Loucy (cell line): ENCODE measurements at regions not wholly inside any gene's neighbourhood (a gene's known extent, or its start where the extent isn't known, plus 50 kb on each side); places are given as distances from the start of the nearest gene placed in this dataset.

ENCODE experiments used
- H2AFZ ChIP-seq: fragments of 200-600 bp; sonication (generic); 2 replicates; pipeline ENCODE4 v1.6.0; 2016; ENCODE audit warnings: antibody characterized with exemption, mild to moderate bottlenecking, low read length, moderate library complexity
- H3F3A ChIP-seq: fragments of 200-600 bp; 2 replicates; pipeline ENCODE4 v1.6.0; 2016; ENCODE audit warnings: antibody characterized with exemption, low read depth, mild to moderate bottlenecking
- H3K27me3 ChIP-seq: fragments of 200-600 bp; sonication (generic); 2 replicates; pipeline ENCODE4 v1.6.1; 2014; ENCODE audit warnings: low read length, mild to moderate bottlenecking; ENCODE audit not compliant: insufficient read depth, poor library complexity, severe bottlenecking
- H3K36me3 ChIP-seq: fragments of 200-600 bp; sonication (generic); 2 replicates; pipeline ENCODE4 v1.6.1; 2016; ENCODE audit warnings: low read length; ENCODE audit not compliant: insufficient read depth
- H3K4me1 ChIP-seq: fragments of 200-600 bp; sonication (generic); 2 replicates; pipeline ENCODE4 v1.5.1; 2014; ENCODE audit warnings: low read length, mild to moderate bottlenecking; ENCODE audit not compliant: insufficient read depth, poor library complexity, severe bottlenecking
- H3K4me2 ChIP-seq: fragments of 200-600 bp; sonication (generic); 2 replicates; pipeline ENCODE4 v1.6.0; 2014; ENCODE audit warnings: antibody characterized with exemption, low read length, low read depth, mild to moderate bottlenecking; ENCODE audit not compliant: poor library complexity, severe bottlenecking
- H3K4me3 ChIP-seq: fragments of 200-600 bp; sonication (generic); 2 replicates; pipeline ENCODE4 v1.5.1; 2014; ENCODE audit warnings: low read length, mild to moderate bottlenecking, mixed read lengths; ENCODE audit not compliant: poor library complexity, severe bottlenecking
- H3K79me2 ChIP-seq: fragments of 200-600 bp; sonication (generic); 2 replicates; pipeline ENCODE4 v1.6.1; 2014; ENCODE audit warnings: low read length; ENCODE audit not compliant: insufficient read depth
- H3K9ac ChIP-seq: fragments of 200-600 bp; sonication (generic); 2 replicates; pipeline ENCODE4 v1.6.0; 2014; ENCODE audit warnings: mild to moderate bottlenecking, low read depth, low read length, moderate library complexity; ENCODE audit not compliant: poor library complexity, severe bottlenecking
- H3K9me2 ChIP-seq: fragments of 200-600 bp; sonication (generic); replicated peaks from 2 replicates; pipeline ENCODE4 v1.6.1; 2016; ENCODE audit warnings: low read depth, low read length, mixed read lengths
- H3K9me3 ChIP-seq: fragments of 200-600 bp; sonication (generic); 2 replicates; pipeline ENCODE4 v1.6.1; 2014; ENCODE audit warnings: mild to moderate bottlenecking, antibody characterized with exemption, low read length, low read depth; ENCODE audit not compliant: insufficient read depth
- H4K20me1 ChIP-seq: fragments of 200-600 bp; sonication (generic); 2 replicates; pipeline ENCODE4 v1.6.0; 2014; ENCODE audit warnings: antibody characterized with exemption, low read length, mild to moderate bottlenecking; ENCODE audit not compliant: insufficient read depth, poor library complexity, severe bottlenecking
- CTCF ChIP-seq: fragments of 200-600 bp; sonication (generic); conservative IDR thresholded peaks from 2 replicates; pipeline ENCODE4 v1.5.1; 2014; ENCODE audit warnings: mild to moderate bottlenecking, antibody characterized with exemption, low read length
- EZH2phosphoT487 ChIP-seq: fragments of 200-600 bp; IDR thresholded peaks from 2 replicates; pipeline ENCODE4 v1.6.1; 2018; ENCODE audit warnings: antibody characterized with exemption, mild to moderate bottlenecking, moderate library complexity, borderline replicate concordance

GRCh38 chr4:13903901-13904300 is 276.4 kb upstream of the BOD1L1 start:
- no peaks in the 10 kb centered on the region for H3K4me1 ChIP-seq
- no peaks in the 10 kb centered on the region for H3K36me3 ChIP-seq
- H2AFZ ChIP-seq = no peak overlapping the region
- no peak overlapping the region for H3K9ac ChIP-seq
- TF ChIP-seq CTCF (no peak), EZH2phosphoT487 (no peak)
- H3K4me3 ChIP-seq = no peak overlapping the region
- no peaks in the 10 kb centered on the region for H4K20me1 ChIP-seq
- no peaks in the 10 kb centered on the region for H3K9me3 ChIP-seq
- no peaks in the 10 kb centered on the region for H3K79me2 ChIP-seq
- H3F3A ChIP-seq = no peaks in the 10 kb centered on the region
- H3K4me2 ChIP-seq = no peak overlapping the region
- H3K9me2 ChIP-seq = no peaks in the 10 kb centered on the region
- H3K27me3 ChIP-seq = no peaks in the 10 kb centered on the region

- Histone ChIP-seq H3K9me3 (no peaks in the 10 kb centered on the region), H3K4me2 (no peak overlapping the region)
These were observed 278.0 kb upstream of the BOD1L1 start for GRCh38 chr4:13905543-13905942.

GRCh38 chr4:13906727-13907126 is 279.2 kb upstream of the BOD1L1 start:
- Histone ChIP-seq H3K36me3 (no peaks in the 10 kb centered on the region), H3K79me2 (no peaks in the 10 kb centered on the region), H2AFZ (no peak overlapping the region), H3K4me3 (no peak overlapping the region), H3K9me2 (no peaks in the 10 kb centered on the region), H3K9ac (no peak overlapping the region), H3F3A (no peaks in the 10 kb centered on the region), H3K9me3 (no peaks in the 10 kb centered on the region), H3K4me2 (no peak overlapping the region), H4K20me1 (no peaks in the 10 kb centered on the region), H3K4me1 (no peaks in the 10 kb centered on the region), H3K27me3 (no peaks in the 10 kb centered on the region)
- no peak for TF ChIP-seq CTCF
- no peak for TF ChIP-seq EZH2phosphoT487

More at GRCh38 chr4:13905543-13905942, 278.0 kb upstream of the BOD1L1 start:
- Histone ChIP-seq H3K27me3 (no peaks in the 10 kb centered on the region), H3K4me3 (no peak overlapping the region), H2AFZ (no peak overlapping the region), H3K9ac (no peak overlapping the region), H4K20me1 (no peaks in the 10 kb centered on the region), H3K4me1 (no peaks in the 10 kb centered on the region), H3K9me2 (no peaks in the 10 kb centered on the region), H3K36me3 (no peaks in the 10 kb centered on the region), H3K79me2 (no peaks in the 10 kb centered on the region), H3F3A (no peaks in the 10 kb centered on the region)
- TF ChIP-seq CTCF (no peak), EZH2phosphoT487 (no peak)
